Suprapubic skin (tissue), 3 donors: ENCODE measurements at regions not wholly inside any gene's neighbourhood (a gene's known extent, or its start where the extent isn't known, plus 50 kb on each side); places are given as distances from the start of the nearest gene placed in this dataset.
"Not testable (repeated sequence)": the region's sequence is repeated elsewhere in the genome, so short reads cannot be mapped to it uniquely, and the experiment has no call there.

Source experiments
- POLR2A ChIP-seq, 2 donors: fragments of 450-650 bp; IDR thresholded peaks; one replicate each; pipeline ENCODE4 v1.6.1; 2017; ENCODE audit warnings: antibody characterized with exemption in 2 of 2, mild to moderate bottlenecking in 2 of 2, moderate library complexity in 2 of 2
- TF ChIP-seq, protein P1 (sequence below), 2 donors: fragments of 200-600 bp in 1 of 2; fragments of 450-650 bp in 1 of 2; sonication (generic) in 1 of 2; IDR thresholded peaks; one replicate each; pipeline ENCODE4 v1.5.1; 2016 to 2019; ENCODE audit warnings: antibody characterized with exemption in 2 of 2, mild to moderate bottlenecking in 1 of 2, moderate library complexity in 1 of 2

DNA sequence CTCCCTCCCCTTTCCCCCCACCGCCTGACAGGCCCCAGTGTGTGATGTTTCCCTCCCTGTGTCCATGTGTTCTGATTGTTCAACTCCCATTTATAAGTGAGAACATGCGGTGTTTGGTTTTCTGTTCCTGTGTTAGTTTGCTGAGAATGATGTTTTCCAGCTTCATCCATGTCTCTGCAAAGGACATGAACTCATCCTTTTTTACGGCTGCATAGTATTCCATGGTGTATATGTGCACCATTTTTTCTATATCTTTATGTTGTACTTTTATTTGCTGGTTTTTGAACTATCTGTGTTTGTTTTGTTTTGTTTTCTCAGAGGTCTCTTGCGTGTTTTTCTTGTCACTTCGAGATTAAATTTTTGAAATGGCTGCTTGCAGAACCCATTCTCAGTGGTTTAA, 188.8 kb upstream of the SLIT2 start:
- not testable (repeated sequence) for TF ChIP-seq POLR2A (IDR thresholded peaks at IDR 0.05)
- TF ChIP-seq, protein P1, sequence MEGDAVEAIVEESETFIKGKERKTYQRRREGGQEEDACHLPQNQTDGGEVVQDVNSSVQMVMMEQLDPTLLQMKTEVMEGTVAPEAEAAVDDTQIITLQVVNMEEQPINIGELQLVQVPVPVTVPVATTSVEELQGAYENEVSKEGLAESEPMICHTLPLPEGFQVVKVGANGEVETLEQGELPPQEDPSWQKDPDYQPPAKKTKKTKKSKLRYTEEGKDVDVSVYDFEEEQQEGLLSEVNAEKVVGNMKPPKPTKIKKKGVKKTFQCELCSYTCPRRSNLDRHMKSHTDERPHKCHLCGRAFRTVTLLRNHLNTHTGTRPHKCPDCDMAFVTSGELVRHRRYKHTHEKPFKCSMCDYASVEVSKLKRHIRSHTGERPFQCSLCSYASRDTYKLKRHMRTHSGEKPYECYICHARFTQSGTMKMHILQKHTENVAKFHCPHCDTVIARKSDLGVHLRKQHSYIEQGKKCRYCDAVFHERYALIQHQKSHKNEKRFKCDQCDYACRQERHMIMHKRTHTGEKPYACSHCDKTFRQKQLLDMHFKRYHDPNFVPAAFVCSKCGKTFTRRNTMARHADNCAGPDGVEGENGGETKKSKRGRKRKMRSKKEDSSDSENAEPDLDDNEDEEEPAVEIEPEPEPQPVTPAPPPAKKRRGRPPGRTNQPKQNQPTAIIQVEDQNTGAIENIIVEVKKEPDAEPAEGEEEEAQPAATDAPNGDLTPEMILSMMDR (IDR thresholded peaks at IDR 0.05), result not testable (repeated sequence)
